GM12878 (cell line): ENCODE measurements at regions not wholly inside any gene's neighbourhood (a gene's known extent, or its start where the extent isn't known, plus 50 kb on each side); places are given as distances from the start of the nearest gene placed in this dataset.

Experiments
- ATAC-seq: fragments of 200-7000 bp; cut with Tn5 transposase; 3 replicates; pipeline ENCODE4 v1.9.1; 2020; ENCODE audit warnings: mild to moderate bottlenecking, moderate library complexity
- BruUV-seq: library from RNA; stranded (reverse); fragments of 400-500 nt; replicated peaks from 2 replicates; lab custom pipeline; 2021; lab: Mats Ljungman, UMichigan
- CTCF ChIA-PET: fragments of 300-600 bp; sonication (Branson Sonifier 250); formaldehyde crosslinking; extraction: SDS; loops from one replicate; lab custom pipeline; 2021; ENCODE audit warnings: inconsistent platforms; lab: Yijun Ruan, JAX
- POLR2A ChIA-PET: fragments of 350-600 bp; formaldehyde crosslinking; extraction: SDS; loops from one replicate; lab custom pipeline; 2021; ENCODE audit warnings: inconsistent platforms; lab: Charles Lee
- RAD21 ChIA-PET: fragments of 300-600 bp; sonication (Branson Sonifier 250); formaldehyde crosslinking; loops from one replicate; lab custom pipeline; 2023; ENCODE audit warnings: antibody characterized with exemption; ENCODE audit not compliant: unreplicated experiment; lab: Charles Lee
- SMC1A ChIA-PET: fragments of 300-600 bp; sonication (Branson Sonifier 250); formaldehyde crosslinking; loops from one replicate; lab custom pipeline; 2023; ENCODE audit not compliant: unreplicated experiment, uncharacterized antibody; lab: Charles Lee
- DNase-seq: peaks from one replicate; pipeline ENCODE4 v3.0.0-alpha.2; 2011; ENCODE audit warnings: low read depth, low spot score
- FAIRE-seq: peaks from 3 replicates; lab custom pipeline; 2011; peaks lifted over from hg19 to GRCh38; lab: Jason Lieb, UNC
- H2AFZ ChIP-seq: 2 replicates; pipeline ENCODE4 v1.6.0; 2011; ENCODE audit warnings: low read depth, low read length, control low read depth; ENCODE audit not compliant: control insufficient read depth
- H3K27ac ChIP-seq: 2 replicates; pipeline ENCODE4 v1.5.1; 2011; ENCODE audit warnings: control low read depth; ENCODE audit not compliant: control insufficient read depth, insufficient read depth
- H3K27me3 ChIP-seq, 2 experiments: replicated peaks in 1 of 2; 2 replicates each; pipeline versions ENCODE4 v1.6.0 to v1.6.1; 2011; ENCODE audit warnings: low read length in 1 of 2; ENCODE audit not compliant: control insufficient read depth in 2 of 2, insufficient read depth in 2 of 2
- H3K36me3 ChIP-seq, 2 experiments: 2 replicates each; pipeline ENCODE4 v1.5.1; 2011; ENCODE audit warnings: low read length in 1 of 2; ENCODE audit not compliant: control insufficient read depth in 2 of 2, insufficient read depth in 2 of 2
- H3K4me1 ChIP-seq: 2 replicates; pipeline ENCODE4 v1.6.1; 2011; ENCODE audit warnings: mild to moderate bottlenecking, low read length, moderate library complexity, mixed read lengths; ENCODE audit not compliant: control insufficient read depth, insufficient read depth
- H3K4me2 ChIP-seq: 2 replicates; pipeline ENCODE4 v1.6.0; 2011; ENCODE audit warnings: control low read depth; ENCODE audit not compliant: control insufficient read depth, insufficient read depth
- H3K4me3 ChIP-seq: fragments of 200-600 bp; sonication (generic); 2 replicates; pipeline ENCODE4 v1.5.1; 2016
- H3K79me2 ChIP-seq: 2 replicates; pipeline ENCODE4 v1.6.0; 2011; ENCODE audit warnings: low read length; ENCODE audit not compliant: control insufficient read depth, insufficient read depth
- H3K9ac ChIP-seq: 2 replicates; pipeline ENCODE4 v1.8.0; 2011; ENCODE audit warnings: low read length, control low read depth, mixed read lengths; ENCODE audit not compliant: control insufficient read depth, insufficient read depth
- H3K9me3 ChIP-seq: replicated peaks from 3 replicates; pipeline ENCODE4 v1.5.1; 2011; ENCODE audit warnings: mild to moderate bottlenecking, low read length; ENCODE audit not compliant: control insufficient read depth, insufficient read depth
- H4K20me1 ChIP-seq: 2 replicates; pipeline ENCODE4 v1.6.0; 2011; ENCODE audit not compliant: control insufficient read depth, insufficient read depth
- CREM ChIP-seq: IDR thresholded peaks from 2 replicates; pipeline ENCODE4 v1.6.1; 2014; ENCODE audit warnings: antibody characterized with exemption, low read depth
- GATAD2B ChIP-seq: fragments of 450-650 bp; conservative IDR thresholded peaks from 2 replicates; pipeline ENCODE4 v1.6.1; 2017; ENCODE audit warnings: low read depth, mild to moderate bottlenecking, moderate library complexity
- JUND ChIP-seq: IDR thresholded peaks from 2 replicates; pipeline ENCODE4 v1.6.1; 2012; ENCODE audit warnings: low read depth, mild to moderate bottlenecking, low read length, improper control_type of control experiment, moderate library complexity
- MEF2A ChIP-seq: IDR thresholded peaks from 2 replicates; pipeline ENCODE4 v1.6.1; 2011; ENCODE audit warnings: low read depth, mild to moderate bottlenecking, low read length, moderate library complexity; ENCODE audit not compliant: insufficient read depth
- NR2F1 ChIP-seq: fragments of 450-650 bp; conservative IDR thresholded peaks from 2 replicates; pipeline ENCODE4 v1.6.1; 2017; ENCODE audit warnings: mild to moderate bottlenecking
- PAX8 ChIP-seq: fragments of 450-650 bp; IDR thresholded peaks from 2 replicates; pipeline ENCODE4 v1.6.1; 2017; ENCODE audit warnings: mild to moderate bottlenecking, moderate library complexity
- RELA ChIP-seq: fragments of 450-650 bp; IDR thresholded peaks from 2 replicates; pipeline ENCODE4 v1.8.0; 2014; ENCODE audit warnings: borderline replicate concordance; ENCODE audit not compliant: partially characterized antibody
- SPI1 ChIP-seq: IDR thresholded peaks from 2 replicates; pipeline ENCODE4 v1.6.1; 2011; ENCODE audit warnings: low read depth, mild to moderate bottlenecking, low read length, moderate library complexity, borderline replicate concordance; ENCODE audit not compliant: insufficient read depth
- SUPT20H ChIP-seq: IDR thresholded peaks from 2 replicates; pipeline ENCODE4 v1.6.1; 2011; ENCODE audit warnings: low read depth, mild to moderate bottlenecking, low read length, moderate library complexity, borderline replicate concordance; ENCODE audit not compliant: control insufficient read depth
- YBX1 ChIP-seq: fragments of 450-650 bp; IDR thresholded peaks from 2 replicates; pipeline ENCODE4 v1.6.1; 2016; ENCODE audit warnings: antibody characterized with exemption
- ZNF622 ChIP-seq: fragments of 450-650 bp; IDR thresholded peaks from 2 replicates; pipeline ENCODE4 v1.6.1; 2017; ENCODE audit warnings: mild to moderate bottlenecking, inconsistent platforms
- WGBS: methylation state at CpG from one replicate; pipeline ENCODE4 v1.1.6; 2016; ENCODE audit warnings: low lambda C conversion rate; ENCODE audit not compliant: insufficient replicate concordance, insufficient coverage; ENCODE audit errors: missing lambda C conversion rate; 5-methylcytosine and 5-hydroxymethylcytosine counted together
- in situ Hi-C: fragments of 300-500 bp; cut with MboI; formaldehyde crosslinking; loops from 9 replicates; pipeline ENCODE4 v1.14.3; 2018; ENCODE audit warnings: mixed read lengths
- intact Hi-C: fragments of 100-400 bp; cut with micrococcal nuclease; formaldehyde crosslinking; loops from one replicate; pipeline ENCODE4 v1.14.2; 2022; ENCODE audit not compliant: unreplicated experiment
- TF ChIP-seq, protein P1 (sequence below): fragments of 450-650 bp; conservative IDR thresholded peaks from 2 replicates; pipeline ENCODE4 v1.6.1; 2017; ENCODE audit warnings: mild to moderate bottlenecking, moderate library complexity
- TF ChIP-seq, protein P2 (sequence below): fragments of 450-650 bp; formaldehyde crosslinking; IDR thresholded peaks from 2 replicates; pipeline ENCODE4 v1.4.0; 2020; ENCODE audit warnings: mild to moderate bottlenecking, moderate library complexity
- TF ChIP-seq, protein P3 (sequence below): fragments of 450-650 bp; IDR thresholded peaks from 2 replicates; pipeline ENCODE4 v1.6.1; 2016; ENCODE audit warnings: mild to moderate bottlenecking

DNA sequence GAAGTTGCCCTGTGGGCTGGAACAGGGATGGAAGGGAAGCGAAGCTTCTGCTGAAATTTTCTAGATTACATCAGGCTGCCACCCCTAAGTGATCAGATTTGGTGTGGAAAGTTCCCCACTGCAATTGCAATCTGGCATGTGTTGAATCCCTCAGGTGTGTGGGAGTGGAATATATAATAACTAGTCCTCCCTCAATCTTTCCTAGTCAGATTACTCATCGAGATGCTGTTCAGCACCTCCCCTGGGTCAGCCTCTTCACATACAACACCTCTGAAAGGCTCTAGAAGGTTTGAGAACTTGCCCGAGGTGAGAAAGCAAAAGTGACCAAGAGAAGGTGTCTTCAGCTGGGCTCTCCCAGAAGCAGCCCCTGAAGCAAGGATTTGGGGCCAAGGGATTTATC is 336.8 kb downstream of the BCOR start:
- no peak for ATAC-seq
- intact Hi-C loops = no loop called here

More for the DNA sequence above, 336.8 kb downstream of the BCOR start:
- Histone ChIP-seq H3K4me2 (no peak overlapping the region), H3K4me3 (no peak overlapping the region), H3K79me2 (no peaks in the 10 kb centered on the region), H3K9me3 (no peaks in the 10 kb centered on the region), H3K4me1 (no peaks in the 10 kb centered on the region), H3K9ac (no peak overlapping the region), H2AFZ (no peak overlapping the region), H3K27me3 (peaks cover under 1 to 1% of the 10 kb centered on the region in 2 experiments; a peak in 3 of 4 replicates), H3K36me3 (no peaks in the 10 kb centered on the region), H3K27ac (no peak overlapping the region), H4K20me1 (no peaks in the 10 kb centered on the region; the same call in 1 of the 2 replicates)
- no TSS peak for BruUV-seq
- ChIA-PET CTCF (no interaction called here), RAD21 (no interaction called here), SMC1A (no interaction called here), POLR2A (no interaction called here)
- 5% methylated on average over 3 of the region's 3 CpGs for WGBS
- FAIRE-seq (no peak), DNase-seq (no peak)
- in situ Hi-C loops = no loop called here
- no peak for TF ChIP-seq YBX1
- TF ChIP-seq, protein P1, sequence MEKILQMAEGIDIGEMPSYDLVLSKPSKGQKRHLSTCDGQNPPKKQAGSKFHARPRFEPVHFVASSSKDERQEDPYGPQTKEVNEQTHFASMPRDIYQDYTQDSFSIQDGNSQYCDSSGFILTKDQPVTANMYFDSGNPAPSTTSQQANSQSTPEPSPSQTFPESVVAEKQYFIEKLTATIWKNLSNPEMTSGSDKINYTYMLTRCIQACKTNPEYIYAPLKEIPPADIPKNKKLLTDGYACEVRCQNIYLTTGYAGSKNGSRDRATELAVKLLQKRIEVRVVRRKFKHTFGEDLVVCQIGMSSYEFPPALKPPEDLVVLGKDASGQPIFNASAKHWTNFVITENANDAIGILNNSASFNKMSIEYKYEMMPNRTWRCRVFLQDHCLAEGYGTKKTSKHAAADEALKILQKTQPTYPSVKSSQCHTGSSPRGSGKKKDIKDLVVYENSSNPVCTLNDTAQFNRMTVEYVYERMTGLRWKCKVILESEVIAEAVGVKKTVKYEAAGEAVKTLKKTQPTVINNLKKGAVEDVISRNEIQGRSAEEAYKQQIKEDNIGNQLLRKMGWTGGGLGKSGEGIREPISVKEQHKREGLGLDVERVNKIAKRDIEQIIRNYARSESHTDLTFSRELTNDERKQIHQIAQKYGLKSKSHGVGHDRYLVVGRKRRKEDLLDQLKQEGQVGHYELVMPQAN = no peak
- TF ChIP-seq MEF2A = no peak
- TF ChIP-seq, protein P2, sequence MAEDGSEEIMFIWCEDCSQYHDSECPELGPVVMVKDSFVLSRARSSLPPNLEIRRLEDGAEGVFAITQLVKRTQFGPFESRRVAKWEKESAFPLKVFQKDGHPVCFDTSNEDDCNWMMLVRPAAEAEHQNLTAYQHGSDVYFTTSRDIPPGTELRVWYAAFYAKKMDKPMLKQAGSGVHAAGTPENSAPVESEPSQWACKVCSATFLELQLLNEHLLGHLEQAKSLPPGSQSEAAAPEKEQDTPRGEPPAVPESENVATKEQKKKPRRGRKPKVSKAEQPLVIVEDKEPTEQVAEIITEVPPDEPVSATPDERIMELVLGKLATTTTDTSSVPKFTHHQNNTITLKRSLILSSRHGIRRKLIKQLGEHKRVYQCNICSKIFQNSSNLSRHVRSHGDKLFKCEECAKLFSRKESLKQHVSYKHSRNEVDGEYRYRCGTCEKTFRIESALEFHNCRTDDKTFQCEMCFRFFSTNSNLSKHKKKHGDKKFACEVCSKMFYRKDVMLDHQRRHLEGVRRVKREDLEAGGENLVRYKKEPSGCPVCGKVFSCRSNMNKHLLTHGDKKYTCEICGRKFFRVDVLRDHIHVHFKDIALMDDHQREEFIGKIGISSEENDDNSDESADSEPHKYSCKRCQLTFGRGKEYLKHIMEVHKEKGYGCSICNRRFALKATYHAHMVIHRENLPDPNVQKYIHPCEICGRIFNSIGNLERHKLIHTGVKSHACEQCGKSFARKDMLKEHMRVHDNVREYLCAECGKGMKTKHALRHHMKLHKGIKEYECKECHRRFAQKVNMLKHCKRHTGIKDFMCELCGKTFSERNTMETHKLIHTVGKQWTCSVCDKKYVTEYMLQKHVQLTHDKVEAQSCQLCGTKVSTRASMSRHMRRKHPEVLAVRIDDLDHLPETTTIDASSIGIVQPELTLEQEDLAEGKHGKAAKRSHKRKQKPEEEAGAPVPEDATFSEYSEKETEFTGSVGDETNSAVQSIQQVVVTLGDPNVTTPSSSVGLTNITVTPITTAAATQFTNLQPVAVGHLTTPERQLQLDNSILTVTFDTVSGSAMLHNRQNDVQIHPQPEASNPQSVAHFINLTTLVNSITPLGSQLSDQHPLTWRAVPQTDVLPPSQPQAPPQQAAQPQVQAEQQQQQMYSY = no peak
- TF ChIP-seq CREM = no peak
- no peak for TF ChIP-seq JUND
- TF ChIP-seq PAX8 = no peak
- no peak for TF ChIP-seq RELA
- TF ChIP-seq, protein P3, sequence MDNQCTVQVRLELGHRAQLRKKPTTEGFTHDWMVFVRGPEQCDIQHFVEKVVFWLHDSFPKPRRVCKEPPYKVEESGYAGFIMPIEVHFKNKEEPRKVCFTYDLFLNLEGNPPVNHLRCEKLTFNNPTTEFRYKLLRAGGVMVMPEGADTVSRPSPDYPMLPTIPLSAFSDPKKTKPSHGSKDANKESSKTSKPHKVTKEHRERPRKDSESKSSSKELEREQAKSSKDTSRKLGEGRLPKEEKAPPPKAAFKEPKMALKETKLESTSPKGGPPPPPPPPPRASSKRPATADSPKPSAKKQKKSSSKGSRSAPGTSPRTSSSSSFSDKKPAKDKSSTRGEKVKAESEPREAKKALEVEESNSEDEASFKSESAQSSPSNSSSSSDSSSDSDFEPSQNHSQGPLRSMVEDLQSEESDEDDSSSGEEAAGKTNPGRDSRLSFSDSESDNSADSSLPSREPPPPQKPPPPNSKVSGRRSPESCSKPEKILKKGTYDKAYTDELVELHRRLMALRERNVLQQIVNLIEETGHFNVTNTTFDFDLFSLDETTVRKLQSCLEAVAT = no peak
- TF ChIP-seq SUPT20H = no peak
- TF ChIP-seq GATAD2B = no peak
- TF ChIP-seq NR2F1 = no peak
- TF ChIP-seq SPI1 = no peak
- no peak for TF ChIP-seq ZNF622
